Ecto neural progenitor cell (in vitro differentiated cells): ENCODE measurements at regions not wholly inside any gene's neighbourhood (a gene's known extent, or its start where the extent isn't known, plus 50 kb on each side); places are given as distances from the start of the nearest gene placed in this dataset.
"Not testable (repeated sequence)": the region's sequence is repeated elsewhere in the genome, so short reads cannot be mapped to it uniquely, and the experiment has no call there.

Experiments
- DNase-seq: peaks from one replicate; pipeline ENCODE4 v3.0.0-alpha.2; 2018; ENCODE audit warnings: low spot score

GRCh38 chr7:142636751-142637150, 112.5 kb upstream of the PRSS1 start:
- no peak for DNase-seq

- not testable (repeated sequence) for DNase-seq
Observed at GRCh38 chr7:142636107-142636506, 113.2 kb upstream of the PRSS1 start.

- peak; percentile 75 for DNase-seq
Observed at GRCh38 chr7:142632271-142633134, 116.8 kb upstream of the PRSS1 start.

- no peak for DNase-seq
Observed at GRCh38 chr7:142629588-142630260, 119.5 kb upstream of the PRSS1 start.

GRCh38 chr7:142628945-142629344, 120.3 kb upstream of the PRSS1 start:
- no peak for DNase-seq

GRCh38 chr7:142627223-142627622, 122.0 kb upstream of the PRSS1 start:
- DNase-seq = not testable (repeated sequence)

GRCh38 chr7:142626420-142627035, 122.7 kb upstream of the PRSS1 start:
- DNase-seq = peak; percentile 69

- DNase-seq = not testable (repeated sequence)
Observed at GRCh38 chr7:142625216-142625615, 124.1 kb upstream of the PRSS1 start.

GRCh38 chr7:142620402-142620801, 128.9 kb upstream of the PRSS1 start:
- no peak for DNase-seq

- no peak for DNase-seq
Observed at GRCh38 chr7:142618655-142619351, 130.5 kb upstream of the PRSS1 start.

GRCh38 chr7:142616842-142617241, 132.4 kb upstream of the PRSS1 start:
- no peak for DNase-seq

GRCh38 chr7:142616121-142616643, 133.1 kb upstream of the PRSS1 start:
- DNase-seq = no peak

- DNase-seq = no peak
Observed at GRCh38 chr7:142615508-142615907, 133.8 kb upstream of the PRSS1 start.

GRCh38 chr7:142614116-142614515, 135.2 kb upstream of the PRSS1 start:
- no peak for DNase-seq

GRCh38 chr7:142612237-142612881, 136.9 kb upstream of the PRSS1 start:
- DNase-seq = no peak

- no peak for DNase-seq
Observed at GRCh38 chr7:142611566-142612236, 137.6 kb upstream of the PRSS1 start.

GRCh38 chr7:142608630-142609428, 140.4 kb upstream of the PRSS1 start:
- no peak for DNase-seq

GRCh38 chr7:142607351-142607750, 141.9 kb upstream of the PRSS1 start:
- no peak for DNase-seq

GRCh38 chr7:142606081-142606480, 143.2 kb upstream of the PRSS1 start:
- no peak for DNase-seq

- DNase-seq = no peak
Observed at GRCh38 chr7:142604671-142605070, 144.6 kb upstream of the PRSS1 start.
